NCI-H2227 (cell line): ENCODE measurements at regions not wholly inside any gene's neighbourhood (a gene's known extent, or its start where the extent isn't known, plus 50 kb on each side); places are given as distances from the start of the nearest gene placed in this dataset.

Experiments
- DNase-seq: peaks from one replicate; lab custom pipeline; 2025; ENCODE audit not compliant: unreplicated experiment; lab: John Stamatoyannopoulos, UW

DNA sequence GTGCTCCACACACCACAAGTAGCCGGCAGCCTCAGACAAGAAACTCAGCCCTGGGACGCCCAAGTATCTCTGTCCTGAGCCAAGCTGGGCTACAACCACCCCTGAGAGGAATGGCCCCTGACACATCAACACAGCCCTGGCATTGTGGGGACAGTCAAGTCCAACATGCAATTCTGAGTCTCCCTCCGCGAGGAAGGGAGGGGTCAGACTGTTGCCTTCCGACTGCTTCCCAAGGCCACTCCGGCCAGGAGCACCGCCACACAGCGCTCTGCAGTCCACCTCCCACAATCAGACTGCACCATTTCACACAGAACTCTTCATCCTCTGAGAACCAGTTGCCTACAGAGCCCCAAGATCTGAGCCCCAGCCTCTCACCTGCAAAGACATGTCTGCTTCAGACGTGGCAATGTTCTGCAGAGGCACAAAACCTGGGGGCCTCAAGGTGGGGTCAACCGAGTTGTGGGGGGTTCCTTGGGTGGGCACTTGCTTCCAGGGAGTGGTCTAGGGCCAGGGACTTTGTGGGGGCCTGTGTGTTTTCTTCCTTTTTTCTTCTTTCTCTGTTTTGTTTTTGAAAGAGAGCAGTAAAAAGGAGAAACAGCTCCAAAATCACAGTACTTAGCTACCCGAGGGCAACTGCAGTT lies 76.7 kb upstream of the SALL3 start:
- DNase-seq = no peak

GRCh38 chr18:78903436-78904178 lies 76.0 kb upstream of the SALL3 start:
- DNase-seq = no peak

DNA sequence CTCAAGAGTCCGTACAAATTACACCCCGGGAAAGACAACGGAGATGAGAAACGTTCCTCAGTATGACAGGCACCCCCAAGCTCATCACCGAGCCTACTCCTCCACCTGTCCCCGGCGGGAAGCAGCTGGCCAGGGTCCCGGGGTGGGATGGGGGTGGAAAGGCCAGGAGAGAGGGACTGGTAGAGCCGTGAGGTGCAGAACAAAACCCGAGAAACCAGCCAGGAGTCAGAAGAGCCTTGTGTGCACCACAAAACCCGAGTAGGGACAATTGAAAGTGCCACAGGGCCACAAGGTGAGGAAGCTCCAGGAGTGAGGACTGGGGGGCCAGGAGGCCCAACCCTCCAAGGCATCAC lies 75.5 kb upstream of the SALL3 start:
- no peak for DNase-seq

DNA sequence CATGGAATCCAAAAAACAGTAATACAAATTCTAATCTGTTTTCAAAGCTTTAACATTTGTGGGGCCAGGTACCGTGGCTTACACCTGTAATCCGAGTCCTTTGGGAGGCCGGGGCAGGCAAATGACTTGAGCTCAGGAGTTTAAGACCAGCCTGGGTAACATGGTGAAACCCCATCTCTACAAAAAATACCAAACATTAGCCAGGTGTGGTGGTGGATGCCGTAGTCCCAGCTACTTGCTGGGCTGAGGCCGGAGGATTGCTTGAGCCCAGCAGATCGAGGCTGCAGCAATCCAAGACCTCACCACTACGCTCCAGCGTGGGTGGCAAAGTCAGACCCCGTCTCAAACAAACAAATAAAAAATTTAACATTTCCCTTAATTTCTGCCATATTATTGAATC lies 74.3 kb upstream of the SALL3 start:
- DNase-seq = no peak

- DNase-seq = no peak
These were observed 73.6 kb upstream of the SALL3 start for GRCh38 chr18:78906066-78906465.

DNA sequence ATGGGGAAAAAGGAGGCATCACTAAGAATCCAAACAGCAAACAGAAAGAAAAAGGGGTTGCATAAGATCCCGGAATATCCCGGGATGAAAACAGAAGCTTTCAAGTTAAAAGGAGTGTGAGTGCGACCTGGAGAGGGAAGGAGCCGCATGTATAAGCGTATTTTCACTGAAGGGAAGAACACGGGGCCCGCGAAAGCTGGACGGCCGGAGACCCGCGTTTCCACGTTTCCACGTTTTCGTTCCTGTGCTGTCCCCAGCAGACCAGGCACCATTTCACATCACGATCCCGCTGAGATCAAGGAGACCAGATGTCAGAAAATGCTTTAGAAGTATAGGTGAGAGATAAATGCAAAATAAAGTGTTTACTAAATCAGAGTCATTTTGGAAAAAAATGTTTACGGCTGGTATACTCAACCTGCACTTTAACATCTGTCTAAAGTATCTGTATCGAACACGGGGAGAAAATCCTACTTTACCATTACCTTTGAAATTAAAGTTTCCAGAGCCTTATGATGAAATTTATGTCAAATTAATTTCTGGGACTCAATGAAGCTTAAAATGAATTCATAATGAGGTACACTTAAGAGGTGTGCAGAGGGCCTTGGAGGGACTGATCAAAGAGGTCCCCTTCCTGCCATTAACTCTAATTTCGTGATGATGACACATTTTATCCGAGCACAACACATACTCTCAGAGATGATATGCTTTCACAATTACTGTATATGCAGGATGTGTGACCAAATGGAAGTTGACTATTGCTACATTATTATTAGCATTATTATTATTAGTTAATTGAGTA lies 71.0 kb upstream of the SALL3 start:
- DNase-seq = no peak

DNA sequence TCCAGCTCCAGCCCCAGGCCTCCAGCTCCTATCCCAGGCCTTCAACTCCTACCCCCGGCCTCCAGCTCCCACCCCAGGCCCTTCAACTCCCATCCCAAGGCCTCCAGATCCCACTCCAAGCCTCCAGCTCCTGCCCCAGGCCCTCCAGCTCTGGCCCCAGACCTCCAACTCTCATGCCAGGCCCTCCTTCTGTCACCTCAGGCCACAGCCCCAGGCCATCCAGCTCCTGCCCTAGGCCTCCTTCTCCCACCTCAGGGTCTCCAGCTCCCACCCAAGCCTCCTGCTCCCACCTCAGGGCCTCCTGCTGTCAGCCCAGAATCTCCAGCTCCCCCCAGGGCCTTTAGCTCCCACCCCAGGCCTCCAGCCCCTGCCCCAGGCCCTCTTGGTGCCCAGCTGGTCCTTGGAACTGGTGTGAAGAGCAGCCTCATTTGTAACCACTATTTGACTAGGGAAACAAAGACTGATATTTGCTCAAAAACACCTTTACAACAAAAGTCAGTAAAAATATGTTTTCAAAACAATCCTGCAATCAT lies 67.8 kb upstream of the SALL3 start:
- no peak for DNase-seq

DNA sequence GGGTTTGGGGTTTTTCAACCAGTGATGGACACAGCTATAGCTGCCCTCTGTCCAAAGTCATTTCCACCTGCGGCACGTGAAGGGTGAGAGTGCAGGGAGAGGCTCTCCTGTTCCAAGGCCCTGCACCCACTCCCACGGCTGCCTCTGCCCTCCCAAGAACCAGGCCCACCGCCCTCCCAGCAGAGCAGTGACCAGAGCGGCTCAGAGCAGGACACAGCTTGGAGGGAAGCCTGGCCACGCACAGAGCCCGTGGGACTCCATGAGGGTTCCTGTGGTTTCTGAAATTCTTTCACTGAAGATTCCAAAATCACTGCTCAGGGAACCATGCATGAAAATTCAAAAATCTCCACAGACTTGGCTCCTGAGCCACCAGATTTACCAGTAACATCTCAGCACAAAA lies 67.3 kb upstream of the SALL3 start:
- no peak for DNase-seq

- no peak for DNase-seq
These were observed 66.8 kb upstream of the SALL3 start for GRCh38 chr18:78912844-78913243.

DNA sequence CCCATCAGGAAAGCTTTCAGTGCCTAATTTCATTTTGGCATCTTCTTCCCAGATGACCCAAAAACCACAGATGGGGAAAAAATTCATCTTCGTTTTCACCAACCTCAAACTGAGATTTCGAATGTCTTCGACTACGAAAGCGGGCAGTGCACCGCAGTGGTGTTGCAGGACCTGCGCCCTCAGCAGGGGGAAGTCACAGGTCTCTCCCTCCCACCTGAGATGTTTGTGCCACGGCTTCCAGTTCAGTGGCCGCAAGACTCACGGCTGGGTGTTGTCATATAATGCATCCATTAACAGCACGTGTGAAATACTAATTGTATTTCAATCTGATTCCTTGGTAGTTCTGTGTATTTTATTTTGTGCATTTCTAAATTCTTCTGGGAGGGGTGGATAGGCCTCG lies 66.2 kb upstream of the SALL3 start:
- DNase-seq = no peak

DNA sequence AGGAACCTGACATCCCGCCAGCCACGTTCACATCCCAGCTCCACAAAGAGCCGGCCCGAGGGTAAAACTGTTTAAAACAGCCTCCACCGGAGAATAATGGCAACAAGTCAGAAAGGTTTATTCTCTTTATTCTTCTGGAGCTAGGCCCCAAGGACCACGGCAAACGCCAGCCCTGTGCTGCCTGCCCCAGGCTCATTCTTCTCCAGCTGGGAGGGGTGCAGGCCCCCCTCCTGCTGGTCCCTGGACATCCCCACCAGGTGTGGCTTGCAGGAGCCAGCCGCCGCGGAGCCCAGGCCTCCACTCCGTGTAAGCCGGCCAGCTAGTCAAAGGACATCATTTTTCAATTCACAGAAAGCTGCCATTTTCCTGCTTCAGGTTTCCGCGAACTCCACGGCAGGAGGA lies 65.8 kb upstream of the SALL3 start:
- DNase-seq = no peak

- DNase-seq = no peak
These were observed 65.2 kb upstream of the SALL3 start for GRCh38 chr18:78914249-78914935.

DNA sequence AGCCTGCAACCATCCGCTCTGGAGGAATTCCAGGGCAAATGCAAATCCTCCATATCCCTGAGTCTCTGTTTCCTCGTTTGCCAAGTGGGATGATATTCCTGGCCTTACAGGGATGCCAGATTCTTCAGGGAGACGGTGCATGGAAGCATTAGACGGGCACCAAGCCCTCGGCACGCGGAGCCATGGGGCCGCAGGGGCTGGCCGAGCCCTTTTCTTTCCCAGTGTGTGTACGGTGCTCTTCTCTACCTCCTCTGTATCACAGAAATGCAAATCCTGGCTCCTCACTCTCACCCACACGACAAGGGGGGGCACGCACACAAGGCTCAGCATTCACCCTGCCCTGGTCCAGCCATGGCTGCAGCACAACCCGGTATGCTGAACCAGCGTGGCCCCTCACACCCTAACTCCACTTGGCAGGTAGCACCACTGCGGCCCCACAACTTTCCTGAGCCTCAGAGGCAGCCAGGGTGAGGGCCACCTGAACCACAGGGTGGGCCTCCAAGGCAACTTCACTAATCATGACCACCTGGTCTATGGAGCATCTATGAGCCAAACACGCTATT lies 64.1 kb upstream of the SALL3 start:
- no peak for DNase-seq

- no peak for DNase-seq
These were observed 60.9 kb upstream of the SALL3 start for GRCh38 chr18:78918707-78919106.

GRCh38 chr18:78919956-78920355 lies 59.7 kb upstream of the SALL3 start:
- no peak for DNase-seq

GRCh38 chr18:78920456-78921138 lies 59.0 kb upstream of the SALL3 start:
- DNase-seq = no peak

DNA sequence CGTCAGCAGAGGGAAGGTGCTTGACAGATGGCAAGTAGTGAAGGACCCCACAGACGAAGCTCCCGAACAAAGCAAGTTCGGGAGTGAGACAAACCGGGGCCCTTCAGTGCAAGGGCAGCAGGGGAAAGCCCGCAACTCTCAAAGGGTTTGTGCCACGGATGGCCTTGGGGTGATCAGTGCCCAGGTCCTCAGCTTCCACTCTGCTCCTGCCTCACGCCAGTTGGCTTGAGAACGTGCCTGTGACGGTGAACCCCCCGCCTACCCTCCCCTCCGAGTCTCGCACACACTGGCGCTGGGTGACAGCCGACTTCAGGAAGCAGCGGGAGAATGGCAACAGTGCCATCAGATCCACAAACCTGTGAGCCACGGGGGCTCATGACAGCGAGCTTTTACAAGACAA lies 56.8 kb upstream of the SALL3 start:
- DNase-seq = no peak

DNA sequence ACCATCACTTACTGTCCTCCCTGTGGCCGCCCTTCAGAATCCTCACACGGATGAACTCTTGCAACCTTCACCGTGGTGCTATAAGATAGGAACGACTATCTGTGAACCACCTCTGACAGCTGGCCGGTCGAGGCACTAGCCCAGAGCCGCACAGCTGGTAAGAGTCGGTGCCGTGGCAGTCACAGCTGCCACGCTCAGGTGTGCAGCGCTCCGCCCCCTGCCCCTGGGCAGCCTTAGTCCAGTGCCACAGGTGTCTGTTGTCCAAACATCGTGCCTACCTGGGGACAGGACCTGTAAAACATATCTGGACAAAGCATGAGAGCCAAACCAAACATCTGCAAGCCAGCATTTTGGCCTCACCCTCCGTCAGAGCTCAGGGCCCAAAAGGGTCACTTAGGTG lies 55.3 kb upstream of the SALL3 start:
- DNase-seq = no peak

DNA sequence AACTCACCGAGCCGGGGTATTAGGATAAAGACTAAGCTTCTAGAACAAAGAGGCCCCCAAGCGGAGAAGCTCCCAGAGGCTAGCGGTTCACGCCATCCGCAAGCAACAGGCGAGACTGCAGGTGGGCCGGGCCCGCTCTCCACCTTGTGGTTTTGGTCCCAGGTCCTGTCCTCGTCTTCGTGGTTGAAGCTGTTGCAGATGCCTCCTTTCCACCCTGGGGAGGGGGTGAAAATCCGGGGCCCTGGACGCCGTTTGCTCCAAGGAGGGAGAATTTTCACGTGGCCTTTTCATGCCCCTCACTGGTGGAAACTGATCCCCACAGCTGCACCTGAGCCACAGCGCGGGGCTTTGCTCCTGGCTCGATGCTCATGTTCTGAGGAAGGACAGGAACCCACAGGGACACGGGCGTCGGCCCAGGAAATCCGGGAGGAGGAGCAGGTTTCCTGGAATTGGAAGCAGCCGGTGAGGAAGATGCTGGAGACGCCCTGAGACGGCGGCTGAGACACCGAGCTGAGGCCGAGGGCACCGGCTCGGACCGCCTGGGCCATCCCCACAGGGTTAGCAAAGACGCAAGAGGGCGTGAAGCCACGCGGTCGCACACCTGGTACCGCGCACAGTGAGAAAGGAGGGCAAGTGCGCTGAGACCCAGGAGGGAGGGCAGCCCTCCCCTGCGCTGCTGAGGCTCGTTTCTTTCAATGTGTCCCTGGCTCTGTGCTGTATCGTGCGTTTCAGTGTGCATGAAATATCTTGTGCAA lies 54.7 kb upstream of the SALL3 start:
- DNase-seq = no peak
